ENCODE measurements at regions not wholly inside any gene's neighbourhood (a gene's known extent, or its start where the extent isn't known, plus 50 kb on each side); places are given as distances from the start of the nearest gene placed in this dataset.

GRCh38 chr1:23615423-23615822 lies 56.1 kb upstream of the ID3 start:
- DNase-seq (no peak), ATAC-seq (ENCODE audit: insufficient read depth, low FRiP score) (no peak)
- no peaks in the 10 kb centered on the region for H3K36me3 ChIP-seq (ENCODE audit: control insufficient read depth in 4 of 4, insufficient read depth in 4 of 4, low read length in 4 of 4)
- H3K9ac ChIP-seq (ENCODE audit: insufficient read depth in 1 of 2, low read length in 2 of 2), result no peak overlapping the region
- no peak overlapping the region for H3K4me3 ChIP-seq
- no peak for TF ChIP-seq CTCF (IDR thresholded peaks at IDR 0.05; ENCODE audit: control extremely low read depth, extremely low read depth)
- peaks cover 0 to 20% (median 13%) of the 10 kb centered on the region in 3 donors for H3K27me3 ChIP-seq (ENCODE audit: control insufficient read depth in 3 of 3, insufficient read depth in 3 of 3, low read length in 2 of 3)
- H3K9me3 ChIP-seq (ENCODE audit: control insufficient read depth in 4 of 4, insufficient read depth in 3 of 4, low read length in 3 of 4), result peaks cover 0 to 4% (median 0%) of the 10 kb centered on the region in 4 donors
- no peak overlapping the region for H3K27ac ChIP-seq (ENCODE audit: low read depth in 1 of 2, low read length in 1 of 2)
- H3K4me1 ChIP-seq (ENCODE audit: control insufficient read depth in 5 of 5, insufficient read depth in 5 of 5, low read length in 5 of 5), result peaks cover 0 to 10% (median 0%) of the 10 kb centered on the region in 5 donors
- 70 to 78% methylated on average over 6 of the region's 6 CpGs for WGBS, 2 donors

- peaks cover 0 to 5% (median 0%) of the 10 kb centered on the region in 5 donors for H3K4me1 ChIP-seq (ENCODE audit: control insufficient read depth in 5 of 5, insufficient read depth in 5 of 5, low read length in 5 of 5)
- ATAC-seq (ENCODE audit: insufficient read depth, low FRiP score) (no peak), DNase-seq (no peak)
- H3K27me3 ChIP-seq (ENCODE audit: control insufficient read depth in 3 of 3, insufficient read depth in 3 of 3, low read length in 2 of 3), result peaks cover 0 to 12% (median 3%) of the 10 kb centered on the region in 3 donors
- no peaks in the 10 kb centered on the region for H3K36me3 ChIP-seq (ENCODE audit: control insufficient read depth in 4 of 4, insufficient read depth in 4 of 4, low read length in 4 of 4)
- whole genome bisulfite sequencing, 2 donors, result 89 to 92% methylated on average over 8 of the region's 8 CpGs
- H3K9ac ChIP-seq (ENCODE audit: insufficient read depth in 1 of 2, low read length in 2 of 2), result no peak overlapping the region
- H3K9me3 ChIP-seq (ENCODE audit: control insufficient read depth in 4 of 4, insufficient read depth in 3 of 4, low read length in 3 of 4), result peaks cover 0 to 2% (median 0%) of the 10 kb centered on the region in 4 donors
- H3K4me3 ChIP-seq, result no peak overlapping the region
- no peak overlapping the region for H3K27ac ChIP-seq (ENCODE audit: low read depth in 1 of 2, low read length in 1 of 2)
- TF ChIP-seq CTCF (IDR thresholded peaks at IDR 0.05; ENCODE audit: control extremely low read depth, extremely low read depth), result no peak
These were observed 54.8 kb upstream of the ID3 start for GRCh38 chr1:23614032-23614660.

- ATAC-seq (ENCODE audit: insufficient read depth, low FRiP score) (no peak), DNase-seq (no peak)
- no peak for TF ChIP-seq CTCF (IDR thresholded peaks at IDR 0.05; ENCODE audit: control extremely low read depth, extremely low read depth)
- Histone ChIP-seq H3K4me1 (ENCODE audit: control insufficient read depth in 5 of 5, insufficient read depth in 5 of 5, low read length in 5 of 5) (no peaks in the 10 kb centered on the region), H3K9ac (ENCODE audit: insufficient read depth in 1 of 2, low read length in 2 of 2) (no peak overlapping the region), H3K4me3 (no peak overlapping the region), H3K9me3 (ENCODE audit: control insufficient read depth in 4 of 4, insufficient read depth in 3 of 4, low read length in 3 of 4) (no peaks in the 10 kb centered on the region), H3K27ac (ENCODE audit: low read depth in 1 of 2, low read length in 1 of 2) (no peak overlapping the region), H3K36me3 (ENCODE audit: control insufficient read depth in 4 of 4, insufficient read depth in 4 of 4, low read length in 4 of 4) (no peaks in the 10 kb centered on the region), H3K27me3 (ENCODE audit: control insufficient read depth in 3 of 3, insufficient read depth in 3 of 3, low read length in 2 of 3) (peaks cover 0 to 6% (median 0%) of the 10 kb centered on the region in 3 donors)
- 59 to 65% methylated on average over 12 of the region's 12 CpGs for WGBS, 2 donors
These were observed 54.1 kb upstream of the ID3 start for GRCh38 chr1:23613191-23614031.
